Transverse colon (tissue), 4 donors: ENCODE measurements at regions not wholly inside any gene's neighbourhood (a gene's known extent, or its start where the extent isn't known, plus 50 kb on each side); places are given as distances from the start of the nearest gene placed in this dataset.

Experiments
- DNase-seq: peaks from one replicate; pipeline ENCODE4 v3.0.0-alpha.2; 2019
- H3K27ac ChIP-seq, 4 donors: fragments of 200-600 bp; sonication (generic); 2 replicates each; pipeline ENCODE4 v1.5.1; 2016 to 2018; ENCODE audit warnings: inconsistent platforms in 4 of 4
- H3K27me3 ChIP-seq: fragments of 200-600 bp; sonication (generic); 2 replicates; pipeline ENCODE4 v1.5.1; 2017; ENCODE audit warnings: inconsistent platforms
- H3K36me3 ChIP-seq, 4 donors: fragments of 200-600 bp; sonication (generic); 2 replicates each; pipeline ENCODE4 v1.5.1; 2017 to 2019; ENCODE audit warnings: inconsistent platforms in 4 of 4
- H3K4me1 ChIP-seq, 4 donors: fragments of 200-600 bp; sonication (generic); 2 replicates each; pipeline ENCODE4 v1.5.1; 2017 to 2020; ENCODE audit warnings: inconsistent platforms in 4 of 4
- H3K4me3 ChIP-seq, 4 donors: fragments of 200-600 bp; sonication (generic); 1 replicate in 1 of 4; 2 replicates in 3 of 4; pipeline versions ENCODE4 v1.5.1 to v1.6.1; 2017 to 2019; ENCODE audit warnings: inconsistent platforms in 4 of 4
- H3K9me3 ChIP-seq, 2 donors: fragments of 200-600 bp; sonication (generic); 2 replicates each; pipeline ENCODE4 v1.5.1; 2017 to 2019; ENCODE audit warnings: inconsistent platforms in 2 of 2
- CTCF ChIP-seq, 5 experiments: fragments of 200-600 bp in 3 of 5; fragments of 450-650 bp in 2 of 5; sonication (generic) in 3 of 5; IDR thresholded peaks; 1 replicate in 2 of 5; 2 replicates in 3 of 5; pipeline ENCODE4 v1.5.1; 2016 to 2017; ENCODE audit warnings: antibody characterized with exemption in 5 of 5, inconsistent platforms in 3 of 5, mild to moderate bottlenecking in 2 of 5, moderate library complexity in 1 of 5
- EP300 ChIP-seq: sonication (generic); formaldehyde crosslinking; IDR thresholded peaks from one replicate; pipeline ENCODE4 v1.6.1; 2017; ENCODE audit warnings: antibody characterized with exemption, low read depth
- POLR2A ChIP-seq: fragments of 450-650 bp; IDR thresholded peaks from one replicate; pipeline ENCODE4 v1.6.1; 2016; ENCODE audit warnings: antibody characterized with exemption, mild to moderate bottlenecking, moderate library complexity
- POLR2AphosphoS5 ChIP-seq, 3 donors: sonication (generic); formaldehyde crosslinking; IDR thresholded peaks; one replicate each; pipeline ENCODE4 v1.6.1; 2016; ENCODE audit warnings: antibody characterized with exemption in 3 of 3
- WGBS, 2 donors: methylation state at CpG; one replicate each; pipeline ENCODE4 v1.1.5; 2018; ENCODE audit warnings: low coverage in 1 of 2; 5-methylcytosine and 5-hydroxymethylcytosine counted together
- in situ Hi-C, 4 donors: fragments of 200-750 bp; cut with MboI; loops; one replicate each; pipeline versions ENCODE4 v1.15.0 to v1.15.1; 2017; ENCODE audit warnings: low sequenced_read_pairs in 3 of 4, low pct_ligation_motif_present in 1 of 4, low pct_unique_long_range_greater_than_20kb in 1 of 4
- intact Hi-C: fragments of 100-400 bp; cut with DNase I; formaldehyde crosslinking; loops from one replicate; pipeline ENCODE4 v1.15.1; 2023; ENCODE audit warnings: low total_unique reads

- Histone ChIP-seq H3K36me3 (no peaks in the 10 kb centered on the region), H3K4me3 (no peak overlapping the region), H3K9me3 (no peaks in the 10 kb centered on the region), H3K4me1 (peaks cover 0 to 3% (median 0%) of the 10 kb centered on the region in 4 donors), H3K27me3 (no peaks in the 10 kb centered on the region), H3K27ac (no peak overlapping the region)
- in situ Hi-C loops (no loop called here), intact Hi-C loops (no loop called here)
- no peak for DNase-seq
- TF ChIP-seq POLR2AphosphoS5 (IDR thresholded peaks at IDR 0.05) (no peak), EP300 (no peak), POLR2A (no peak), CTCF (IDR thresholded peaks at IDR 0.05) (no peak)
- 71 to 81% methylated on average over 1 to 3 of the region's 3 CpGs for WGBS, 2 donors
These were observed 217.1 kb upstream of the GHITM start for GRCh38 chr10:83921984-83922860.

GRCh38 chr10:83925133-83925532 lies 214.2 kb upstream of the GHITM start:
- intact Hi-C loops = no loop called here
- in situ Hi-C loops = no loop called here
- H3K4me1 ChIP-seq = no peaks in the 10 kb centered on the region
- H3K27ac ChIP-seq = no peak overlapping the region
- TF ChIP-seq EP300 (no peak), POLR2A (no peak), POLR2AphosphoS5 (IDR thresholded peaks at IDR 0.05) (no peak), CTCF (IDR thresholded peaks at IDR 0.05) (no peak)
- H3K36me3 ChIP-seq = no peaks in the 10 kb centered on the region
- H3K4me3 ChIP-seq = no peak overlapping the region
- WGBS, 2 donors = 43 to 57% methylated on average over 3 to 5 of the region's 5 CpGs
- DNase-seq = no peak
- no peaks in the 10 kb centered on the region for H3K27me3 ChIP-seq
- no peaks in the 10 kb centered on the region for H3K9me3 ChIP-seq

- no peak for DNase-seq
- Histone ChIP-seq H3K9me3 (no peaks in the 10 kb centered on the region), H3K4me3 (no peak overlapping the region), H3K27me3 (no peaks in the 10 kb centered on the region), H3K27ac (no peak overlapping the region), H3K36me3 (no peaks in the 10 kb centered on the region), H3K4me1 (no peaks in the 10 kb centered on the region)
- in situ Hi-C loops = no loop called here
- TF ChIP-seq POLR2A (no peak), EP300 (no peak), POLR2AphosphoS5 (IDR thresholded peaks at IDR 0.05) (no peak), CTCF (IDR thresholded peaks at IDR 0.05) (no peak)
- 90 to 100% methylated on average over 1 to 2 of the region's 2 CpGs for WGBS, 2 donors
- intact Hi-C loops = no loop called here
These were observed 212.7 kb upstream of the GHITM start for GRCh38 chr10:83926606-83927005.

DNA sequence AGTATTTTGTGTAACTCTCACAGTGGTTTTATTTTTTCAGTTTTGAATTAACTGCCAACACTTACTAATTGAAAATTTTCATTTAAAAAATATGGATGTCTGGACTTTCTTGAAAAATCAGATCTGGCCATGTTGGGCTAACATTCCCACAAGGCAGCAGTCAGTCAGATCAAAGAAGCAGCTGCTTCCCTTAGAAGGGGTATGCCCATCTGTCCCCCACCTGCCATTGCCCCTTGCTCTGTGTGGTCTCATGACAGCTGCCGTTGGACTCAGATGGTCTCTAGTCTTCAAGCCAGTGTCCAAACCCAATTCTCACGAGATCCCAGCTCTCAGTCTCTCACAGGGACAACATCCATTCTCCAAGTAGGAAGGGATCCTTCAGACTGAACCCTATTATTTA lies 212.1 kb upstream of the GHITM start:
- intact Hi-C loops = no loop called here
- 83% methylated on average over 2 of the region's 2 CpGs; no CpG with 5 or more reads in 1 of the 2 donors for WGBS, 2 donors
- H3K4me3 ChIP-seq = no peak overlapping the region

More for the DNA sequence above, 212.1 kb upstream of the GHITM start:
- no peaks in the 10 kb centered on the region for H3K9me3 ChIP-seq
- no peak overlapping the region for H3K27ac ChIP-seq
- H3K27me3 ChIP-seq = no peaks in the 10 kb centered on the region
- H3K4me1 ChIP-seq = no peaks in the 10 kb centered on the region
- in situ Hi-C loops = no loop called here
- H3K36me3 ChIP-seq = no peaks in the 10 kb centered on the region
- TF ChIP-seq POLR2A (no peak), CTCF (IDR thresholded peaks at IDR 0.05) (no peak), POLR2AphosphoS5 (IDR thresholded peaks at IDR 0.05) (no peak), EP300 (no peak)
- DNase-seq = no peak
